Hepatocyte (in vitro differentiated cells): ENCODE measurements at regions not wholly inside any gene's neighbourhood (a gene's known extent, or its start where the extent isn't known, plus 50 kb on each side); places are given as distances from the start of the nearest gene placed in this dataset.

Experiments
- CTCF ChIP-seq: fragments of 200-600 bp; sonication (generic); IDR thresholded peaks from 2 replicates; pipeline ENCODE4 v1.5.1; 2016; ENCODE audit warnings: antibody characterized with exemption, mild to moderate bottlenecking; ENCODE audit not compliant: poor library complexity
- EZH2 ChIP-seq: fragments of 200-600 bp; sonication (generic); IDR thresholded peaks from 2 replicates; pipeline ENCODE4 v1.6.1; 2016; ENCODE audit warnings: antibody characterized with exemption, mild to moderate bottlenecking, borderline replicate concordance
- EZH2phosphoT487 ChIP-seq: fragments of 200-600 bp; sonication (generic); IDR thresholded peaks from one replicate; pipeline ENCODE4 v1.6.1; 2018; ENCODE audit warnings: antibody characterized with exemption, mild to moderate bottlenecking, low read depth, moderate library complexity; ENCODE audit not compliant: unreplicated experiment, severe bottlenecking

- TF ChIP-seq CTCF = no peak
- no peak for TF ChIP-seq EZH2
- TF ChIP-seq EZH2phosphoT487 = no peak
These were observed 184.4 kb upstream of the DOK6 start for GRCh38 chr18:69216321-69216720.
